Activated CD8-positive, alpha-beta memory T cell treated with anti-CD3 and anti-CD28 coated beads, Interleukin-2, amount 50 U/mL, for 1 hour (primary cell): ENCODE measurements at regions not wholly inside any gene's neighbourhood (a gene's known extent, or its start where the extent isn't known, plus 50 kb on each side); places are given as distances from the start of the nearest gene placed in this dataset.

Experiments used
- DNase-seq: peaks from one replicate; pipeline ENCODE4 v3.0.0-alpha.2; 2020; ENCODE audit errors: extremely low read depth

- DNase-seq = no peak
These were observed 872.6 kb downstream of the BCL11A start for GRCh38 chr2:59680863-59681262.

GRCh38 chr2:59677158-59677557, 876.3 kb downstream of the BCL11A start:
- DNase-seq = no peak

GRCh38 chr2:59674100-59674499, 879.4 kb downstream of the BCL11A start:
- DNase-seq = no peak

GRCh38 chr2:59665021-59665420, 888.4 kb downstream of the BCL11A start:
- no peak for DNase-seq

- DNase-seq = no peak
These were observed 891.2 kb downstream of the BCL11A start for GRCh38 chr2:59662127-59662861.

- no peak for DNase-seq
These were observed 893.2 kb downstream of the BCL11A start for GRCh38 chr2:59660262-59660661.

GRCh38 chr2:59658906-59659635, 894.4 kb downstream of the BCL11A start:
- no peak for DNase-seq

GRCh38 chr2:59655809-59656208, 897.6 kb downstream of the BCL11A start:
- DNase-seq = no peak

- no peak for DNase-seq
These were observed 898.7 kb downstream of the BCL11A start for GRCh38 chr2:59654710-59655109.

GRCh38 chr2:59653164-59653563, 900.3 kb downstream of the BCL11A start:
- DNase-seq = no peak

GRCh38 chr2:59630789-59631188, 922.7 kb downstream of the BCL11A start:
- no peak for DNase-seq

- no peak for DNase-seq
These were observed 925.9 kb downstream of the BCL11A start for GRCh38 chr2:59627599-59627998.

- DNase-seq = no peak
These were observed 930.7 kb downstream of the BCL11A start for GRCh38 chr2:59622599-59623308.

- DNase-seq = no peak
These were observed 949.3 kb downstream of the BCL11A start for GRCh38 chr2:59604123-59604522.

GRCh38 chr2:59594671-59595222, 958.7 kb downstream of the BCL11A start:
- DNase-seq = no peak

GRCh38 chr2:59590798-59591197, 962.7 kb downstream of the BCL11A start:
- DNase-seq = no peak

- no peak for DNase-seq
These were observed 963.6 kb downstream of the BCL11A start for GRCh38 chr2:59589881-59590280.

- DNase-seq = no peak
These were observed 965.2 kb downstream of the BCL11A start for GRCh38 chr2:59588286-59588685.

- DNase-seq = no peak
These were observed 967.3 kb downstream of the BCL11A start for GRCh38 chr2:59586176-59586575.

GRCh38 chr2:59585655-59586054, 967.8 kb downstream of the BCL11A start:
- no peak for DNase-seq

- no peak for DNase-seq
These were observed 968.5 kb downstream of the BCL11A start for GRCh38 chr2:59584958-59585357.

GRCh38 chr2:59583173-59583765, 970.2 kb downstream of the BCL11A start:
- no peak for DNase-seq
